ENCODE measurements at regions not wholly inside any gene's neighbourhood (a gene's known extent, or its start where the extent isn't known, plus 50 kb on each side); places are given as distances from the start of the nearest gene placed in this dataset.

DNA sequence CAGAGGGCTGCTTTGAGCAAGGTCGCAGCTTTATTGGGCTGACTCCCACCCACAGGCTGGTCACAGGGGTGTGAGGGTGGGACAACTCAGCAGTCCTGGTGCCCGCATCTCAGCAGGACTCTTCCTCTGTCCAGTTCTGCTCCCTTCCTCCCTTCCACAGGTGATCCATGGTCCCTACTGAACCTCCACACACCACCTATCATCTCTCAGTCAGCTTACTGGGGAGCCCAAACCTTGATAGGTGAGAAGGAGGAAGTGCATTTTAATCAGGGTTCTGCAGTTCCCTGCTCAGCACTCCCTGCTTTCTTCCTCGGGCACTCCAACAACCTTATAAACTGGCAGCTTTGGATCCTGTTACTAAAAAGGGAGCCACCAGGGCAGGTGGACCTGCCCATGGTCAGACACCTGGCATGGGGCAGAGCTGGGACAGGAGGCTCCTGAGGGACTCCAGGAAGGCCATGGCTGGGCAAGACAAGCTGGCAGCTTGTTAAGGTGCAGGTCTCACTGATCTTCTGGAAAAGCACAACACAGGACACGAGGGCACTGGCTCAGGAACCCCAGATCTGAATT, 664.6 kb downstream of the BCL11B start:
- Histone ChIP-seq H3K27ac (no peak overlapping the region), H3K4me1 (ENCODE audit: insufficient read depth) (no peaks in the 10 kb centered on the region), H3K4me2 (ENCODE audit: unreplicated experiment) (no peak overlapping the region), H4K20me1 (ENCODE audit: insufficient read depth) (no peaks in the 10 kb centered on the region), H3K27me3 (replicated peaks; ENCODE audit: insufficient read depth) (no peaks in the 10 kb centered on the region), H3K9me2 (ENCODE audit: insufficient read depth) (no peaks in the 10 kb centered on the region), H3K36me3 (ENCODE audit: low read depth) (no peaks in the 10 kb centered on the region), H3K4me3 (no peak overlapping the region), H3K9ac (no peak overlapping the region), H2AFZ (no peak overlapping the region), H3F3A (ENCODE audit: insufficient read depth) (no peaks in the 10 kb centered on the region), H3K9me3 (ENCODE audit: low read depth) (no peaks in the 10 kb centered on the region), H3K79me2 (ENCODE audit: insufficient read depth) (no peaks in the 10 kb centered on the region)
- in situ Hi-C loops (cut with MboI) = no loop called here
- no peak for DNase-seq
- 39 to 42% methylated on average over 4 of the region's 4 CpGs for WGBS, 2 experiments (ENCODE audit: low coverage in 1 of 2, low lambda C conversion rate in 2 of 2, missing lambda C conversion rate in 2 of 2)
- no peak for TF ChIP-seq EZH2phosphoT487 (IDR thresholded peaks at IDR 0.05; ENCODE audit: insufficient read depth, low read depth)
- no peak for TF ChIP-seq EZH2 (IDR thresholded peaks at IDR 0.05; ENCODE audit: insufficient read depth, poor library complexity, severe bottlenecking)

DNA sequence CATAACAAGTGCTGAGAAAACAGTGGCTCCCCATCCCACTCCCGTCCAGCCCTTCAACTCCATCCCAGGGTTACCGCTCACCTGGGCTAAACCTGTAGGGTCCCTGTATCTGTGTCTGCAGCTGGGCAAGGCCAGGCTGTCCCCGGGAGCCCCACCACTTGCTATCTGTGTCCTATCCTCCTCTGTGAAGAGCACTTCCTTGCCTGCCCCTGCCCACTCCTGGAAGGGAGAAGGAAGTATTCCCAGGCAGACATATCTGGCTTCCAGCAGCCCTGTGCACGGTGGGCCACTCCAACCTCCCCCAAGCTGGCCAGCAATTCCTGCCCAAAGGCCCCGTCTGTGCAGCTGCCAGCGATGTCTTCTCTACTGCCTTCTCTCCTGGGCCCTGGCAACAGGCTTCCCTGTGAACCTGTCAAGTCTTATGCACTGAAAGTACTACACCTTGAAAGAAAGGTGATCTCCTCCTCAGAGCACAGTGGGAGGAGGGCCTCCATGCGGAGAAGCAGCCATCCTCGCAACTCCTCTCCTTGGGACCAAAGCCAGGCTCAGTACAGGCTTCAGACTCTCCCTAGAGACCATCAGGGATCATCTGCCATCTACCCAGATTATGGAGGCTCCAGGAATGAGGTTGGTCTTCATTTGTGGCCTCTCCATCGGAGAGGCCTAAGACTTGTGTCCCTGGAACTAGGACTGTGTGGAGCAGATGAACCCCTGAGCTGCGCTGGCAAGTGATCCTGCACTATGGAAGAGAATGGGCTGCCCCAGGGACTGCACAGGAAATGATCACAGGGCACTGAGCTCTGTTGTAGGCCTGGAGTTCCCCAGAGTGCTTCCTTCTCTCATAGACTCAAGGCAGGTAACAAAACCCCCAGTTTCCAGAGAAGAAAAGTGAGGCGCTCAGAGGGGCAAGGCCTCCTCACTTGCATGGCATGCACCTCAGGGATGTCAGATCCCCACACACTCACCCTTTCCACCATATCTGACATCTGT, 663.6 kb downstream of the BCL11B start:
- no peak overlapping the region for H2AFZ ChIP-seq
- no peak for TF ChIP-seq EZH2 (IDR thresholded peaks at IDR 0.05; ENCODE audit: insufficient read depth, poor library complexity, severe bottlenecking)
- no peak for TF ChIP-seq EZH2phosphoT487 (IDR thresholded peaks at IDR 0.05; ENCODE audit: insufficient read depth, low read depth)
- no peak overlapping the region for H3K27ac ChIP-seq
- no peak overlapping the region for H3K4me3 ChIP-seq
- DNase-seq = no peak
- H3K36me3 ChIP-seq (ENCODE audit: low read depth) = no peaks in the 10 kb centered on the region
- WGBS, 2 experiments (ENCODE audit: low coverage in 1 of 2, low lambda C conversion rate in 2 of 2, missing lambda C conversion rate in 2 of 2) = 55% methylated on average over 10 to 11 of the region's 11 CpGs
- H3K9me2 ChIP-seq (ENCODE audit: insufficient read depth) = no peaks in the 10 kb centered on the region
- no peaks in the 10 kb centered on the region for H3K4me1 ChIP-seq (ENCODE audit: insufficient read depth)
- no peaks in the 10 kb centered on the region for H3K9me3 ChIP-seq (ENCODE audit: low read depth)
- H3K27me3 ChIP-seq (replicated peaks; ENCODE audit: insufficient read depth) = no peaks in the 10 kb centered on the region
- H3F3A ChIP-seq (ENCODE audit: insufficient read depth) = no peaks in the 10 kb centered on the region
- H3K4me2 ChIP-seq (ENCODE audit: unreplicated experiment) = no peak overlapping the region
- no peaks in the 10 kb centered on the region for H4K20me1 ChIP-seq (ENCODE audit: insufficient read depth)
- no peak overlapping the region for H3K9ac ChIP-seq
- in situ Hi-C loops (cut with MboI) = no loop called here
- H3K79me2 ChIP-seq (ENCODE audit: insufficient read depth) = no peaks in the 10 kb centered on the region

DNA sequence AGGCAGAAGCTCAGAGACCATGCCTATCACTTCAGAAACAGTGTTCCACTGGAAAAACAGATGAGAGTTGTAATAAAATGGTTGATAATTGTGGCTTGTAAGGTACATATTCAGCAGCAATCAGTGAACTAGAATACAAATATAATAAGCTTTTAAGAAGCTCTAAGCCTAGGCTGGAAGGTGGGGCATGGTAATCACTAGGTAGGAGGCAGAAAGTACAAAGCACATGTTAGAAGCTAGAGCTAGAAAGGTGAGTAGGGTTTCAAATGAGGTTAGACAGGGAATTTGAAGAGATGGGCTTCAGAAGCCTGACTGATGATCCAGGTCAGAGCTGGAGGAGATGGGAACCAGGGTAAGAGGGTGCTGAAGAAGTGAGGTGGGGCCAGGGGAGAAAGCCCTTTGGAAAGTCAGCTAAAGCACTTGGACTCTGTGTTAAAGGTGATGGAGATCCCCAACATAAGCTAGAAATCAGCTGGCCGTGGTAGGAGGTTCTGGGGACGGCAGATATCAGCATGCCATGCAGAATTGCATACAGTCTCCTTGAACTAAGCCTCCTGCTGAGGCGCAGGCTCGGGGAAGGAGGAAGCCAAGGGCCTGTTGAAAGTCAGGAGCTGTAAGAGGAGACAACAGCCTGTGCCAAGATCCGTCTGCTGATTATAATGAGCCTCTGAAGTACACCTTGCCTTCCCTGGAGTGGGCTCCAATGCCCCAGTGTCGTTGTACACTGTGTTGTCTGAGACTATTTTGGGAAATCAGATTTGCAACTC, 659.4 kb downstream of the BCL11B start:
- Histone ChIP-seq H3K4me3 (no peak overlapping the region), H3K36me3 (ENCODE audit: low read depth) (no peaks in the 10 kb centered on the region), H3K4me2 (ENCODE audit: unreplicated experiment) (no peak overlapping the region), H3K79me2 (ENCODE audit: insufficient read depth) (no peaks in the 10 kb centered on the region), H3K9me3 (ENCODE audit: low read depth) (no peaks in the 10 kb centered on the region), H3K9ac (no peak overlapping the region), H3F3A (ENCODE audit: insufficient read depth) (no peaks in the 10 kb centered on the region), H4K20me1 (ENCODE audit: insufficient read depth) (no peaks in the 10 kb centered on the region), H3K9me2 (ENCODE audit: insufficient read depth) (no peaks in the 10 kb centered on the region), H3K27me3 (replicated peaks; ENCODE audit: insufficient read depth) (no peaks in the 10 kb centered on the region), H2AFZ (no peak overlapping the region), H3K4me1 (ENCODE audit: insufficient read depth) (no peaks in the 10 kb centered on the region), H3K27ac (no peak overlapping the region)
- no peak for TF ChIP-seq EZH2 (IDR thresholded peaks at IDR 0.05; ENCODE audit: insufficient read depth, poor library complexity, severe bottlenecking)
- no peak for TF ChIP-seq EZH2phosphoT487 (IDR thresholded peaks at IDR 0.05; ENCODE audit: insufficient read depth, low read depth)
- no peak for DNase-seq
- in situ Hi-C loops (cut with MboI) = no loop called here
- 43 to 46% methylated on average over 6 of the region's 6 CpGs for WGBS, 2 experiments (ENCODE audit: low coverage in 1 of 2, low lambda C conversion rate in 2 of 2, missing lambda C conversion rate in 2 of 2)

DNA sequence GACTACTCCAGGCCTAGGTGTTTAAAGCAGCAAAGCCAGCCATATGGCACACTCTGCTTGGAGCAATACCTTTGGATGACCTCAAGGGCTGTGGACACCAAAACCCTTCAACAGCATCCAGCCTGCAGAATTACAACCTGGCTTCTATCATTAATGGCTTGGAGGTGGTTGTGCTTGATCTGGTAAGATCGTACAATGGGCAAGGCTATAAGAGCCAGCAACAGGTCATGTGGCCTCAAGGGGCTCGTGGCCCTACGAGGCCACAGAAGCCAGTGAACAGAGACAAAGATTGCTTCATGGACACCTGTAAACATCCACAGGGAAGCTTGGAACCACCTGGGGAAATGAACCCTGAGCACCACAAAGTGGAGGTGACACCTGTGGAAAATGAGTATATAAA, 657.3 kb downstream of the BCL11B start:
- DNase-seq = no peak
- H3K4me2 ChIP-seq (ENCODE audit: unreplicated experiment) = no peak overlapping the region
- no peaks in the 10 kb centered on the region for H3K27me3 ChIP-seq (replicated peaks; ENCODE audit: insufficient read depth)
- in situ Hi-C loops (cut with MboI) = no loop called here
- 55 to 60% methylated on average over 3 of the region's 3 CpGs for WGBS, 2 experiments (ENCODE audit: low coverage in 1 of 2, low lambda C conversion rate in 2 of 2, missing lambda C conversion rate in 2 of 2)
- no peaks in the 10 kb centered on the region for H3K36me3 ChIP-seq (ENCODE audit: low read depth)
- TF ChIP-seq EZH2 (IDR thresholded peaks at IDR 0.05; ENCODE audit: insufficient read depth, poor library complexity, severe bottlenecking) (no peak), EZH2phosphoT487 (IDR thresholded peaks at IDR 0.05; ENCODE audit: insufficient read depth, low read depth) (no peak)
- H3K79me2 ChIP-seq (ENCODE audit: insufficient read depth) = no peaks in the 10 kb centered on the region
- H2AFZ ChIP-seq = no peak overlapping the region
- no peak overlapping the region for H3K27ac ChIP-seq
- no peaks in the 10 kb centered on the region for H3F3A ChIP-seq (ENCODE audit: insufficient read depth)
- no peaks in the 10 kb centered on the region for H3K4me1 ChIP-seq (ENCODE audit: insufficient read depth)
- peaks cover 4% of the 10 kb centered on the region for H3K9me3 ChIP-seq (ENCODE audit: low read depth)
- no peak overlapping the region for H3K9ac ChIP-seq
- H4K20me1 ChIP-seq (ENCODE audit: insufficient read depth) = no peaks in the 10 kb centered on the region
- no peak overlapping the region for H3K4me3 ChIP-seq
- no peaks in the 10 kb centered on the region for H3K9me2 ChIP-seq (ENCODE audit: insufficient read depth)

All from GM23248 (cell line).